ENCODE measurements at regions not wholly inside any gene's neighbourhood (a gene's known extent, or its start where the extent isn't known, plus 50 kb on each side); places are given as distances from the start of the nearest gene placed in this dataset.

GRCh38 chr15:48031466-48031865 is 89.3 kb upstream of the SLC24A5 start:
- Histone ChIP-seq H3K36me3 (no peaks in the 10 kb centered on the region), H3K9me3 (no peaks in the 10 kb centered on the region), H3K4me3 (no peak overlapping the region), H3K27ac (no peak overlapping the region), H3K27me3 (replicated peaks; ENCODE audit: insufficient read depth) (no peaks in the 10 kb centered on the region), H3K4me1 (ENCODE audit: control insufficient read depth in 1 of 2, low read depth in 2 of 2) (no peaks in the 10 kb centered on the region)
- DNase-seq (ENCODE audit: low spot score) (no peak), ATAC-seq (ENCODE audit: insufficient number of reproducible peaks, low FRiP score, low read depth) (no peak)
- no peak for TF ChIP-seq CTCF (IDR thresholded peaks at IDR 0.05)

- Histone ChIP-seq H3K27ac (no peak overlapping the region), H3K4me1 (ENCODE audit: control insufficient read depth in 1 of 2, low read depth in 2 of 2) (no peaks in the 10 kb centered on the region), H3K9me3 (no peaks in the 10 kb centered on the region), H3K36me3 (no peaks in the 10 kb centered on the region), H3K4me3 (no peak overlapping the region), H3K27me3 (replicated peaks; ENCODE audit: insufficient read depth) (no peaks in the 10 kb centered on the region)
- TF ChIP-seq CTCF (IDR thresholded peaks at IDR 0.05) = no peak
- DNase-seq (ENCODE audit: low spot score) (no peak), ATAC-seq (ENCODE audit: insufficient number of reproducible peaks, low FRiP score, low read depth) (no peak)
Observed at GRCh38 chr15:48031973-48032372, 88.8 kb upstream of the SLC24A5 start.

- TF ChIP-seq CTCF (IDR thresholded peaks at IDR 0.05) = no peak
- Histone ChIP-seq H3K27ac (no peak overlapping the region), H3K4me3 (no peak overlapping the region), H3K9me3 (no peaks in the 10 kb centered on the region), H3K36me3 (no peaks in the 10 kb centered on the region), H3K27me3 (replicated peaks; ENCODE audit: insufficient read depth) (no peaks in the 10 kb centered on the region), H3K4me1 (ENCODE audit: control insufficient read depth in 1 of 2, low read depth in 2 of 2) (no peaks in the 10 kb centered on the region)
- DNase-seq (ENCODE audit: low spot score) = no peak
- ATAC-seq (ENCODE audit: insufficient number of reproducible peaks, low FRiP score, low read depth) = no peak
Observed at GRCh38 chr15:48032911-48033310, 87.9 kb upstream of the SLC24A5 start.

- Histone ChIP-seq H3K36me3 (no peaks in the 10 kb centered on the region), H3K4me3 (no peak overlapping the region), H3K9me3 (no peaks in the 10 kb centered on the region), H3K27me3 (replicated peaks; ENCODE audit: insufficient read depth) (no peaks in the 10 kb centered on the region), H3K4me1 (ENCODE audit: control insufficient read depth in 1 of 2, low read depth in 2 of 2) (peaks cover 0 to 14% of the 10 kb centered on the region in 2 donors), H3K27ac (no peak overlapping the region)
- no peak for ATAC-seq (ENCODE audit: insufficient number of reproducible peaks, low FRiP score, low read depth)
- no peak for TF ChIP-seq CTCF (IDR thresholded peaks at IDR 0.05)
- DNase-seq (ENCODE audit: low spot score) = no peak
Observed at GRCh38 chr15:48038221-48038620, 82.6 kb upstream of the SLC24A5 start.

- no peak for DNase-seq (ENCODE audit: low spot score)
- Histone ChIP-seq H3K27ac (no peak overlapping the region), H3K4me1 (ENCODE audit: control insufficient read depth in 1 of 2, low read depth in 2 of 2) (peaks cover 0 to 14% of the 10 kb centered on the region in 2 donors), H3K36me3 (no peaks in the 10 kb centered on the region), H3K4me3 (no peak overlapping the region), H3K9me3 (no peaks in the 10 kb centered on the region), H3K27me3 (replicated peaks; ENCODE audit: insufficient read depth) (no peaks in the 10 kb centered on the region)
- TF ChIP-seq CTCF (IDR thresholded peaks at IDR 0.05) = no peak
- ATAC-seq (ENCODE audit: insufficient number of reproducible peaks, low FRiP score, low read depth) = no peak
Observed at GRCh38 chr15:48040166-48040817, 80.5 kb upstream of the SLC24A5 start.

Data from thoracic aorta (tissue), 2 donors.